ENCODE measurements at regions not wholly inside any gene's neighbourhood (a gene's known extent, or its start where the extent isn't known, plus 50 kb on each side); places are given as distances from the start of the nearest gene placed in this dataset.
"Not testable (repeated sequence)": the region's sequence is repeated elsewhere in the genome, so short reads cannot be mapped to it uniquely, and the experiment has no call there.

- no peaks in the 10 kb centered on the region for H3K36me3 ChIP-seq (ENCODE audit: insufficient read depth, low read length)
- H3K4me3 Mint-ChIP-seq (ENCODE audit: unreplicated experiment), result no peak overlapping the region
- no peak overlapping the region for H3K27ac ChIP-seq (ENCODE audit: low read depth, low read length)
- no peaks in the 10 kb centered on the region for H3K4me1 ChIP-seq (ENCODE audit: insufficient read depth, low read length)
- no peaks in the 10 kb centered on the region for H4K20me1 ChIP-seq (ENCODE audit: insufficient read depth, low read length)
- DNase-seq (ENCODE audit: low read depth), result no peak
- TF ChIP-seq, protein P1, sequence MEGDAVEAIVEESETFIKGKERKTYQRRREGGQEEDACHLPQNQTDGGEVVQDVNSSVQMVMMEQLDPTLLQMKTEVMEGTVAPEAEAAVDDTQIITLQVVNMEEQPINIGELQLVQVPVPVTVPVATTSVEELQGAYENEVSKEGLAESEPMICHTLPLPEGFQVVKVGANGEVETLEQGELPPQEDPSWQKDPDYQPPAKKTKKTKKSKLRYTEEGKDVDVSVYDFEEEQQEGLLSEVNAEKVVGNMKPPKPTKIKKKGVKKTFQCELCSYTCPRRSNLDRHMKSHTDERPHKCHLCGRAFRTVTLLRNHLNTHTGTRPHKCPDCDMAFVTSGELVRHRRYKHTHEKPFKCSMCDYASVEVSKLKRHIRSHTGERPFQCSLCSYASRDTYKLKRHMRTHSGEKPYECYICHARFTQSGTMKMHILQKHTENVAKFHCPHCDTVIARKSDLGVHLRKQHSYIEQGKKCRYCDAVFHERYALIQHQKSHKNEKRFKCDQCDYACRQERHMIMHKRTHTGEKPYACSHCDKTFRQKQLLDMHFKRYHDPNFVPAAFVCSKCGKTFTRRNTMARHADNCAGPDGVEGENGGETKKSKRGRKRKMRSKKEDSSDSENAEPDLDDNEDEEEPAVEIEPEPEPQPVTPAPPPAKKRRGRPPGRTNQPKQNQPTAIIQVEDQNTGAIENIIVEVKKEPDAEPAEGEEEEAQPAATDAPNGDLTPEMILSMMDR (IDR thresholded peaks at IDR 0.05; ENCODE audit: insufficient read depth, low read depth, low read length), result no peak
- TF ChIP-seq EZH2 (IDR thresholded peaks at IDR 0.05; ENCODE audit: insufficient read depth, low read length), result no peak
- H3K9ac ChIP-seq (ENCODE audit: low read length), result no peak overlapping the region
- H2AFZ ChIP-seq (ENCODE audit: low read depth, low read length), result no peak overlapping the region
- no peaks in the 10 kb centered on the region for H3K27me3 ChIP-seq (ENCODE audit: insufficient read depth, low read length)
- H3K9me3 ChIP-seq (ENCODE audit: insufficient read depth, low read depth, low read length), result no peaks in the 10 kb centered on the region
- no peaks in the 10 kb centered on the region for H3K36me3 Mint-ChIP-seq (ENCODE audit: low read depth, unreplicated experiment)
- no peaks in the 10 kb centered on the region for H3K4me1 Mint-ChIP-seq (ENCODE audit: low read depth, unreplicated experiment)
- H3K4me2 ChIP-seq (ENCODE audit: low read length), result no peak overlapping the region
- no peak overlapping the region for H3K4me3 ChIP-seq (ENCODE audit: insufficient read depth, low read depth, low read length)
- no peak overlapping the region for H3K27ac Mint-ChIP-seq (ENCODE audit: unreplicated experiment)
- peaks cover 6% of the 10 kb centered on the region for H3K9me3 Mint-ChIP-seq (ENCODE audit: unreplicated experiment)
- H3K27me3 Mint-ChIP-seq (ENCODE audit: low read depth, unreplicated experiment), result peaks cover 9% of the 10 kb centered on the region
- H3K79me2 ChIP-seq (ENCODE audit: insufficient read depth, low read length), result no peaks in the 10 kb centered on the region
- FAIRE-seq, result no peak
Observed at GRCh38 chr9:107830479-107830878, 340.9 kb upstream of the KLF4 start.

GRCh38 chr9:107827884-107828283 lies 338.3 kb upstream of the KLF4 start:
- Mint-ChIP-seq H3K27ac (ENCODE audit: unreplicated experiment) (no peak overlapping the region), H3K9me3 (ENCODE audit: unreplicated experiment) (peaks cover 6% of the 10 kb centered on the region), H3K4me3 (ENCODE audit: unreplicated experiment) (no peak overlapping the region), H3K36me3 (ENCODE audit: low read depth, unreplicated experiment) (no peaks in the 10 kb centered on the region), H3K27me3 (ENCODE audit: low read depth, unreplicated experiment) (peaks cover 10% of the 10 kb centered on the region), H3K4me1 (ENCODE audit: low read depth, unreplicated experiment) (no peaks in the 10 kb centered on the region)
- H3K79me2 ChIP-seq (ENCODE audit: insufficient read depth, low read length), result no peaks in the 10 kb centered on the region
- no peaks in the 10 kb centered on the region for H3K4me1 ChIP-seq (ENCODE audit: insufficient read depth, low read length)
- no peak overlapping the region for H3K27ac ChIP-seq (ENCODE audit: low read depth, low read length)
- no peaks in the 10 kb centered on the region for H4K20me1 ChIP-seq (ENCODE audit: insufficient read depth, low read length)
- no peak overlapping the region for H3K4me2 ChIP-seq (ENCODE audit: low read length)
- no peak overlapping the region for H3K4me3 ChIP-seq (ENCODE audit: insufficient read depth, low read depth, low read length)
- DNase-seq (ENCODE audit: low read depth), result no peak
- H3K9ac ChIP-seq (ENCODE audit: low read length), result no peak overlapping the region
- no peak overlapping the region for H2AFZ ChIP-seq (ENCODE audit: low read depth, low read length)
- FAIRE-seq, result no peak
- TF ChIP-seq, protein P1 (IDR thresholded peaks at IDR 0.05; ENCODE audit: insufficient read depth, low read depth, low read length), result no peak
- no peak for TF ChIP-seq EZH2 (IDR thresholded peaks at IDR 0.05; ENCODE audit: insufficient read depth, low read length)
- no peaks in the 10 kb centered on the region for H3K27me3 ChIP-seq (ENCODE audit: insufficient read depth, low read length)
- H3K9me3 ChIP-seq (ENCODE audit: insufficient read depth, low read depth, low read length), result no peaks in the 10 kb centered on the region
- H3K36me3 ChIP-seq (ENCODE audit: insufficient read depth, low read length), result no peaks in the 10 kb centered on the region

DNA sequence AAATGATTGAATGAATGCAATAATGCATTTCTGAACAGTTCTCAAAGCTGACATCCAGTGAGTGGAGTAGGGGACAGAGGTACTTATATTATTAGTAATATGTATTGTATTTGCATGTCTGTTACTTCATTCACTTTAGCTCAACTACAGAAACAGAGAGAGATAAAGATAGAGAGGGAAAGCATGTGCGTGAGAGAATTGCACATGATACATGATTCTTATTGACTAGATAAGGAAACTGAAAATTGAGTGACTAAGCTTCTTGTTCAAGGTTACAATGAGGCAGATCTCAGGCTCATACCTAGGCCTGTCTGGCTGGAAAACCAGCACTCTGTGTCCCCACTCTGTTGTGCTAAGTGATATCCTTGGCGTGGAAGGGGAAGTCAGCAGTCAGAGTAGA lies 337.7 kb upstream of the KLF4 start:
- DNase-seq (ENCODE audit: low read depth), result no peak
- Mint-ChIP-seq H3K4me1 (ENCODE audit: low read depth, unreplicated experiment) (no peaks in the 10 kb centered on the region), H3K36me3 (ENCODE audit: low read depth, unreplicated experiment) (no peaks in the 10 kb centered on the region), H3K27ac (ENCODE audit: unreplicated experiment) (no peak overlapping the region), H3K4me3 (ENCODE audit: unreplicated experiment) (no peak overlapping the region), H3K9me3 (ENCODE audit: unreplicated experiment) (peaks cover 6% of the 10 kb centered on the region), H3K27me3 (ENCODE audit: low read depth, unreplicated experiment) (peaks cover 10% of the 10 kb centered on the region)
- Histone ChIP-seq H3K4me3 (ENCODE audit: insufficient read depth, low read depth, low read length) (no peak overlapping the region), H2AFZ (ENCODE audit: low read depth, low read length) (no peak overlapping the region), H3K9ac (ENCODE audit: low read length) (no peak overlapping the region), H4K20me1 (ENCODE audit: insufficient read depth, low read length) (no peaks in the 10 kb centered on the region), H3K4me2 (ENCODE audit: low read length) (no peak overlapping the region), H3K9me3 (ENCODE audit: insufficient read depth, low read depth, low read length) (no peaks in the 10 kb centered on the region), H3K27ac (ENCODE audit: low read depth, low read length) (no peak overlapping the region), H3K27me3 (ENCODE audit: insufficient read depth, low read length) (no peaks in the 10 kb centered on the region), H3K36me3 (ENCODE audit: insufficient read depth, low read length) (no peaks in the 10 kb centered on the region), H3K4me1 (ENCODE audit: insufficient read depth, low read length) (no peaks in the 10 kb centered on the region), H3K79me2 (ENCODE audit: insufficient read depth, low read length) (no peaks in the 10 kb centered on the region)
- FAIRE-seq, result no peak
- TF ChIP-seq, protein P1 (IDR thresholded peaks at IDR 0.05; ENCODE audit: insufficient read depth, low read depth, low read length), result no peak
- TF ChIP-seq EZH2 (IDR thresholded peaks at IDR 0.05; ENCODE audit: insufficient read depth, low read length), result no peak

DNA sequence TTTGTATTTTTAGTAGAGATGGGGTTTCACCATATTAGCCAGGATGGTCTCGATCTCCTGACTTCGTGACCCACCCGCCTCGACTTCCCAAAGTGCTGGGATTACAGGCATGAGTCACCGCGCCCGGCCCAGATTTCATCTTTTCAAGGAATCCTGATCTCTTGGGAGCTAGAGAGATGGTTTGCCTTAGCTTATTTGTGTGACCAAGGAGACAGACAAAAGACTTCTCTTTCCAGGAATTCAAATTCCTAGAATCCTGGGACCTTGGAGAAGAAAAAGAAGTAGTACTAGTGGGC lies 337.1 kb upstream of the KLF4 start:
- not testable (repeated sequence) for H3K27ac Mint-ChIP-seq (ENCODE audit: unreplicated experiment); H3K4me1 ChIP-seq (ENCODE audit: insufficient read depth, low read length); H3K4me3 ChIP-seq (ENCODE audit: insufficient read depth, low read depth, low read length); H3K9me3 Mint-ChIP-seq (ENCODE audit: unreplicated experiment); DNase-seq (ENCODE audit: low read depth); H2AFZ ChIP-seq (ENCODE audit: low read depth, low read length); H3K79me2 ChIP-seq (ENCODE audit: insufficient read depth, low read length); FAIRE-seq; H3K36me3 Mint-ChIP-seq (ENCODE audit: low read depth, unreplicated experiment); H3K4me2 ChIP-seq (ENCODE audit: low read length); H3K9ac ChIP-seq (ENCODE audit: low read length); H3K9me3 ChIP-seq (ENCODE audit: insufficient read depth, low read depth, low read length); H4K20me1 ChIP-seq (ENCODE audit: insufficient read depth, low read length); H3K4me3 Mint-ChIP-seq (ENCODE audit: unreplicated experiment); H3K27ac ChIP-seq (ENCODE audit: low read depth, low read length); H3K36me3 ChIP-seq (ENCODE audit: insufficient read depth, low read length); H3K27me3 ChIP-seq (ENCODE audit: insufficient read depth, low read length); H3K4me1 Mint-ChIP-seq (ENCODE audit: low read depth, unreplicated experiment)
- peaks cover 10% of the 10 kb centered on the region for H3K27me3 Mint-ChIP-seq (ENCODE audit: low read depth, unreplicated experiment)

Measured in astrocyte (in vitro differentiated cells and primary cell).